PC-9 (cell line): ENCODE measurements at regions not wholly inside any gene's neighbourhood (a gene's known extent, or its start where the extent isn't known, plus 50 kb on each side); places are given as distances from the start of the nearest gene placed in this dataset.

ENCODE experiments used
- CTCF ChIP-seq: fragments of 200-600 bp; sonication (generic); conservative IDR thresholded peaks from 2 replicates; pipeline ENCODE4 v1.6.1; 2017; ENCODE audit warnings: mixed run types, antibody characterized with exemption, mild to moderate bottlenecking, moderate library complexity
- EZH2 ChIP-seq: fragments of 200-600 bp; sonication (generic); IDR thresholded peaks from 2 replicates; pipeline ENCODE4 v1.8.0; 2017; ENCODE audit warnings: antibody characterized with exemption, low read depth

- TF ChIP-seq CTCF (no peak), EZH2 (no peak)
Measured at GRCh38 chr13:80828759-80829158, 487.8 kb upstream of the SPRY2 start.
